ENCODE measurements at regions not wholly inside any gene's neighbourhood (a gene's known extent, or its start where the extent isn't known, plus 50 kb on each side); places are given as distances from the start of the nearest gene placed in this dataset.

- DNase-seq = no peak
Observed at GRCh38 chr20:39233755-39234154, 271.6 kb downstream of the DHX35 start.

GRCh38 chr20:39227416-39227815, 265.3 kb downstream of the DHX35 start:
- no peak for DNase-seq

- no peak for DNase-seq
Observed at GRCh38 chr20:39225978-39226377, 263.8 kb downstream of the DHX35 start.

GRCh38 chr20:39225536-39225935, 263.4 kb downstream of the DHX35 start:
- DNase-seq = no peak

- DNase-seq = no peak
Observed at GRCh38 chr20:39222101-39222500, 260.0 kb downstream of the DHX35 start.

- DNase-seq = no peak
Observed at GRCh38 chr20:39216195-39216594, 254.1 kb downstream of the DHX35 start.

- DNase-seq = no peak
Observed at GRCh38 chr20:39214828-39215227, 252.7 kb downstream of the DHX35 start.

- no peak for DNase-seq
Observed at GRCh38 chr20:39213476-39214145, 251.5 kb downstream of the DHX35 start.

GRCh38 chr20:39211060-39211748, 249.1 kb downstream of the DHX35 start:
- DNase-seq = no peak

GRCh38 chr20:39210341-39211036, 248.3 kb downstream of the DHX35 start:
- no peak for DNase-seq

- no peak for DNase-seq
Observed at GRCh38 chr20:39206899-39207564, 244.9 kb downstream of the DHX35 start.

GRCh38 chr20:39195582-39196021, 233.5 kb downstream of the DHX35 start:
- DNase-seq = no peak

GRCh38 chr20:39190666-39191570, 228.8 kb downstream of the DHX35 start:
- no peak for DNase-seq

GRCh38 chr20:39188266-39188765, 226.2 kb downstream of the DHX35 start:
- DNase-seq = no peak

GRCh38 chr20:39181490-39181889, 219.3 kb downstream of the DHX35 start:
- no peak for DNase-seq

- no peak for DNase-seq
Observed at GRCh38 chr20:39176457-39176856, 214.3 kb downstream of the DHX35 start.

GRCh38 chr20:39170896-39171463, 208.8 kb downstream of the DHX35 start:
- DNase-seq = no peak

GRCh38 chr20:39165099-39165498, 203.0 kb downstream of the DHX35 start:
- no peak for DNase-seq

- no peak for DNase-seq
Observed at GRCh38 chr20:39164642-39165041, 202.5 kb downstream of the DHX35 start.

- DNase-seq = no peak
Observed at GRCh38 chr20:39163993-39164392, 201.8 kb downstream of the DHX35 start.

- no peak for DNase-seq
Observed at GRCh38 chr20:39161900-39162299, 199.8 kb downstream of the DHX35 start.

GRCh38 chr20:39155971-39156370, 193.8 kb downstream of the DHX35 start:
- no peak for DNase-seq
